A673 (cell line): ENCODE measurements at regions not wholly inside any gene's neighbourhood (a gene's known extent, or its start where the extent isn't known, plus 50 kb on each side); places are given as distances from the start of the nearest gene placed in this dataset.
A peak's percentile ranks its signal among the peaks of the same experiment; 100 is the strongest.

ENCODE experiments used
- BruUV-seq: library from RNA; stranded (reverse); fragments of 400-500 nt; replicated peaks from 2 replicates; lab custom pipeline; 2021; lab: Mats Ljungman, UMichigan
- CTCF ChIA-PET: fragments of 300-600 bp; sonication (Branson Sonifier 250); formaldehyde crosslinking; loops from one replicate; lab custom pipeline; 2022; ENCODE audit warnings: antibody characterized with exemption; lab: Charles Lee
- POLR2A ChIA-PET: fragments of 300-600 bp; sonication (Branson Sonifier 250); formaldehyde crosslinking; loops from one replicate; lab custom pipeline; 2022; ENCODE audit warnings: antibody characterized with exemption; ENCODE audit not compliant: low non-redundant PET; lab: Charles Lee
- DNase-seq: peaks from one replicate; pipeline ENCODE4 v3.0.0-alpha.2; 2015; ENCODE audit warnings: low spot score
- H3K27ac ChIP-seq: fragments of 200-600 bp; sonication (generic); 2 replicates; pipeline ENCODE4 v1.5.1; 2016; ENCODE audit warnings: mixed run types, low read depth, mild to moderate bottlenecking, mixed read lengths, antibody characterized with exemption, low read length; ENCODE audit not compliant: poor library complexity, severe bottlenecking
- H3K27me3 ChIP-seq: fragments of 200-600 bp; sonication (generic); replicated peaks from 2 replicates; pipeline ENCODE4 v1.6.1; 2017; ENCODE audit warnings: mixed run types, low read depth, mild to moderate bottlenecking, mixed read lengths, antibody characterized with exemption, low read length; ENCODE audit not compliant: insufficient read depth, poor library complexity
- H3K36me3 ChIP-seq: fragments of 200-600 bp; sonication (generic); 2 replicates; pipeline ENCODE4 v1.6.1; 2016; ENCODE audit warnings: mixed run types, mild to moderate bottlenecking, mixed read lengths, antibody characterized with exemption, low read length; ENCODE audit not compliant: insufficient read depth, poor library complexity, severe bottlenecking
- H3K4me1 ChIP-seq: fragments of 200-600 bp; sonication (generic); 2 replicates; pipeline ENCODE4 v1.6.1; 2017; ENCODE audit warnings: mixed run types, mild to moderate bottlenecking, mixed read lengths, antibody characterized with exemption, low read length; ENCODE audit not compliant: insufficient read depth, poor library complexity, severe bottlenecking
- H3K4me3 ChIP-seq: fragments of 200-600 bp; sonication (generic); 2 replicates; pipeline ENCODE4 v1.5.1; 2016; ENCODE audit warnings: low read depth, mixed run types, mild to moderate bottlenecking, mixed read lengths, low read length; ENCODE audit not compliant: poor library complexity, severe bottlenecking
- H3K9me3 ChIP-seq: fragments of 200-600 bp; sonication (generic); 2 replicates; pipeline ENCODE4 v1.6.1; 2016; ENCODE audit warnings: mixed run types, low read depth, mild to moderate bottlenecking, mixed read lengths, antibody characterized with exemption, low read length; ENCODE audit not compliant: poor library complexity, severe bottlenecking
- EZH2 ChIP-seq: fragments of 200-600 bp; sonication (generic); IDR thresholded peaks from 2 replicates; pipeline ENCODE4 v1.6.1; 2017; ENCODE audit warnings: borderline replicate concordance, low read depth, mild to moderate bottlenecking, mixed read lengths, antibody characterized with exemption, low read length; ENCODE audit not compliant: poor library complexity, severe bottlenecking
- intact Hi-C: fragments of 100-400 bp; cut with micrococcal nuclease; formaldehyde crosslinking; loops from one replicate; pipeline ENCODE4 v1.10.0; 2022; ENCODE audit not compliant: unreplicated experiment
- TF ChIP-seq, protein P1 (sequence below): fragments of 300-800, 200-600 bp; sonication (generic); conservative IDR thresholded peaks from 2 replicates; pipeline ENCODE4 v1.5.1; 2017; ENCODE audit warnings: low read depth, mild to moderate bottlenecking, antibody characterized with exemption, low read length, moderate library complexity, mixed read lengths

- POLR2A ChIA-PET = no interaction called here
These were observed 943.6 kb downstream of the SLITRK1 start for GRCh38 chr13:82938644-82939043.

DNA sequence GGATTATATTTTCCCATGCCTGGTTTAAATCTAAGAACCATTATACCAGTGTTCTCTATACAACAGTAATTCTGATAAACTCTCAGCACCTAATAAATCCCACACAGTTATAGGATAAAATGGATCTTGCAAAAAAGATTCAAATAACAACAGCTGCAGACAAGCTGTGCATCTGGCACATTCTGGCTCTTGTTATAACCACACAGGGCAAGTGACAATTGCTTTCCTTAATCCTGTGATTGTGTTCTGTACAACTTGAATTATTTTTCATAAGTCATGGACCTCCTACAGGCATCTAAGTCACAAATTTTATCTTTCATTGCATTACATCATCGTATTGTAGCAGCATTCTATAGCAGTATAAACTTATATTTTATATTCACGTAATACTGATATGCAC, 948.3 kb downstream of the SLITRK1 start:
- BruUV-seq = no TSS peak
- POLR2A ChIA-PET = interaction anchor here (0.6 kb wide), 1 partner anchor 28 kb away, joined by 3 read pairs; no protein-coding TSS in a partner anchor
- no peak overlapping the region for H3K4me3 ChIP-seq
- no peaks in the 10 kb centered on the region for H3K27me3 ChIP-seq
- H3K36me3 ChIP-seq = no peaks in the 10 kb centered on the region
- H3K9me3 ChIP-seq = no peaks in the 10 kb centered on the region
- CTCF ChIA-PET = no interaction called here
- intact Hi-C loops = no loop called here
- peak; percentile 3 for DNase-seq
- H3K4me1 ChIP-seq = no peaks in the 10 kb centered on the region
- TF ChIP-seq, protein P1, sequence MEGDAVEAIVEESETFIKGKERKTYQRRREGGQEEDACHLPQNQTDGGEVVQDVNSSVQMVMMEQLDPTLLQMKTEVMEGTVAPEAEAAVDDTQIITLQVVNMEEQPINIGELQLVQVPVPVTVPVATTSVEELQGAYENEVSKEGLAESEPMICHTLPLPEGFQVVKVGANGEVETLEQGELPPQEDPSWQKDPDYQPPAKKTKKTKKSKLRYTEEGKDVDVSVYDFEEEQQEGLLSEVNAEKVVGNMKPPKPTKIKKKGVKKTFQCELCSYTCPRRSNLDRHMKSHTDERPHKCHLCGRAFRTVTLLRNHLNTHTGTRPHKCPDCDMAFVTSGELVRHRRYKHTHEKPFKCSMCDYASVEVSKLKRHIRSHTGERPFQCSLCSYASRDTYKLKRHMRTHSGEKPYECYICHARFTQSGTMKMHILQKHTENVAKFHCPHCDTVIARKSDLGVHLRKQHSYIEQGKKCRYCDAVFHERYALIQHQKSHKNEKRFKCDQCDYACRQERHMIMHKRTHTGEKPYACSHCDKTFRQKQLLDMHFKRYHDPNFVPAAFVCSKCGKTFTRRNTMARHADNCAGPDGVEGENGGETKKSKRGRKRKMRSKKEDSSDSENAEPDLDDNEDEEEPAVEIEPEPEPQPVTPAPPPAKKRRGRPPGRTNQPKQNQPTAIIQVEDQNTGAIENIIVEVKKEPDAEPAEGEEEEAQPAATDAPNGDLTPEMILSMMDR = no peak
- no peak for TF ChIP-seq EZH2
- no peak overlapping the region for H3K27ac ChIP-seq

More at GRCh38 chr13:82938644-82939043, 943.6 kb downstream of the SLITRK1 start:
- no TSS peak for BruUV-seq
- Histone ChIP-seq H3K27me3 (no peaks in the 10 kb centered on the region), H3K27ac (no peak overlapping the region), H3K4me1 (no peaks in the 10 kb centered on the region), H3K36me3 (no peaks in the 10 kb centered on the region), H3K4me3 (no peak overlapping the region), H3K9me3 (no peaks in the 10 kb centered on the region)
- DNase-seq = no peak
- CTCF ChIA-PET = no interaction called here
- TF ChIP-seq, protein P1 = no peak
- no peak for TF ChIP-seq EZH2
- intact Hi-C loops = no loop called here

DNA sequence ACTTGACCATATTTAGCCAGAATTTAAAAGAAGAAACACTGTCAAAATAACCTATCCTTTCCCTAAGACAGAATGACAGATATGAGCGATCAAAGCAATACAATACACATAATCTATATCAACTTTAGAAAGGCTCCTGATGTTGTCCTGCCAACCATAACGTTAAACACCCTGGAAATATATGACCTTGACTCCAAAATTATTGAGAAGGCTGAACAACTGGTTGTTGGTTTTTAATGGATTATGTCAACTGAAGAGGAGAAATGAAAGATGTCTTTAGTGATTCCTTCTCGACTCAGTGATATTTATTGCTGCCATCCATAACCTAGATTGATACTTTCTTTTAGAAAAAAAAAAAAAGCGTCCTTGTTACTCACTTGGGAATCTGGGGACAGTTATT, 957.2 kb downstream of the SLITRK1 start:
- Histone ChIP-seq H3K36me3 (no peaks in the 10 kb centered on the region), H3K27ac (no peak overlapping the region), H3K4me1 (no peaks in the 10 kb centered on the region), H3K9me3 (no peaks in the 10 kb centered on the region), H3K4me3 (no peak overlapping the region), H3K27me3 (no peaks in the 10 kb centered on the region)
- ChIA-PET POLR2A (no interaction called here), CTCF (no interaction called here)
- no TSS peak for BruUV-seq
- intact Hi-C loops = no loop called here
- TF ChIP-seq, protein P1 = no peak
- TF ChIP-seq EZH2 = no peak
- DNase-seq = no peak
